Colon (tissue), 2 donors: ENCODE measurements at regions not wholly inside any gene's neighbourhood (a gene's known extent, or its start where the extent isn't known, plus 50 kb on each side); places are given as distances from the start of the nearest gene placed in this dataset.

Experiments
- FAIRE-seq: peaks from 2 replicates; lab custom pipeline; 2012; peaks lifted over from hg19 to GRCh38; lab: Jason Lieb, UNC
- donor health status: control.
- donor health status: control.

GRCh38 chr4:160235285-160235684, 1132.4 kb downstream of the RAPGEF2 start:
- no peak for FAIRE-seq

DNA sequence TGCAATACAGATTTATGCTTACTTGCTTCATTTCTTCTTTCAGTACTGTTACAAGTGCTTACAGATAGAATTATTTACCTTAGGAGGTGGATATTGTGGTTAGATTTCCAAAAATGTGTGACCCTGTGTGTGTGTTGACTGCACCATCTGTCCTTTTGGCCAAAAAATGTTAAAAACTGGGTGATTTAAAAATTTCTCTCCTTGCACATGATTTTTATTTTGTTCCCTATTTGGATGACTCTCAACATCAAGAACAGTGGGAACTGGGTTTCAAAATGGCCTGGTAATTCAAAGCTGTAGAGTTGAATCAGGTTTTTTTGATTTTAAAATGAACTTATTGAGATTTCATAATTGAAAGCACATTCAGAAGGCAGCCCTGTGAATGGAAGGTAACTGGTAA, 1132.9 kb downstream of the RAPGEF2 start:
- FAIRE-seq: no peak

DNA sequence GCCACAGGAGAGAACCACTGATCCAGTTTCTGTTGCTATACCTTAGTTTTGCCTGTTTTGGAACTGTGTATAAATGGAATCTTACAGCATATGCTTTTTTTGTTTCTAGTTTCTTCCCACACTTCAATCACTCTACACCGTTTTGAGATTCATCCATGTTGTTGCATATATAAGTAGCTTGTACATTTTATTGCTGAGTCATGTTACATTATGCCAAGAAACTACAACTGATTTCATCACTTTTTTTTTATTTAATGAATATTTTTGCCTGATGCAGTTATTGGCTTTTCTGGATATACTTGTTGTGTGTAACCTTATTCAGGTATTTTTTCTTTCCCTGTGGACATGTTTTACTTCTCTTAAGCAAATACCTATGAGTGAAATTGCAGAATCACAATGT, 1135.9 kb downstream of the RAPGEF2 start:
- FAIRE-seq: no peak

- no peak for FAIRE-seq
Observed at GRCh38 chr4:160247091-160247656, 1144.3 kb downstream of the RAPGEF2 start.

GRCh38 chr4:160251522-160252170, 1148.8 kb downstream of the RAPGEF2 start:
- no peak for FAIRE-seq

- FAIRE-seq: no peak
Observed at GRCh38 chr4:160257318-160257717, 1154.4 kb downstream of the RAPGEF2 start.

DNA sequence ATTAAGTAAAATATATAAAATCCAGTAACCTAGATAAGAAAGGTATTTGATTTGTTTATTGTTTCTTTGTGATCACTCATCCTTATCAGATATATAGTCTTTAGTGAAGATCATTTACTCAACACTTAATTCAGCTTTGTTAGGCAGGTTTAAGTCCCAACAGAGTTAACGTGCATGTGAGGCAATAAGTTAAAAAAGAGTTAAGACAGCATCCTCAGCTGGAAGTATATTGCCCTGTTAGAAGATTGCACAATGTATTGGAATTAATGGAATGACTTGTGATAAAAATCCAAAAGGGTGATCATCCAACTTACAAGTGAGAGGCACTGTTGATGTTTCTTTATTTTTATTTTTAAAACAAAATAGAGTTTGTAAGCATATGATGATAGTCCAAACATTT, 1162.1 kb downstream of the RAPGEF2 start:
- FAIRE-seq: no peak

- no peak for FAIRE-seq
Observed at GRCh38 chr4:160265836-160266235, 1163.0 kb downstream of the RAPGEF2 start.

DNA sequence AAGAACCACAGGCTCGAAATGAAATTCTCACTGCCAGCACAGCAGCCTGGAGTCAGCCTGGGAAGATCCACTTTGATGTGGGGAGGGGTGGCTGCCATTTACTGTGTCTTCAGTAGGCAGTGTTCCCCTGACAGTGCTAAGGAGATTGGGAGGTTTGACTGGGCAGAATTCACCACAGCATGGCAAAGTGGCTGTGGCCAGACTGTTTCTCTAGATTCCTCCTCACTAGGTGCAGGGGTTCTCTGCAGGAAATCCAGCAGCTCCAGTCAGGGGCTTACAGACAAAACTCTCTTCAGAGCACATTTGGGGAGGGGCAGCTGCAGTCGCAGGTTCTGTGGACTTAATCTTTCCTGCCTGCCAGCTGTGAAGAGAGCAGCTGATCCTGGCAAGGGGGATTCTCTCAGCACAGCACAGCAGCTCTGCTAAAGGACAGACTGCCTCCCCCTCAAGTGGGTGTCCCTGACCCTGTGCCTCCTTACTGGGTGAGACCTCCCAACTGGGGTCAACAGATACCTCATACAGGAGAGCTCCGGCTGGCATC, 1174.0 kb downstream of the RAPGEF2 start:
- no peak for FAIRE-seq

DNA sequence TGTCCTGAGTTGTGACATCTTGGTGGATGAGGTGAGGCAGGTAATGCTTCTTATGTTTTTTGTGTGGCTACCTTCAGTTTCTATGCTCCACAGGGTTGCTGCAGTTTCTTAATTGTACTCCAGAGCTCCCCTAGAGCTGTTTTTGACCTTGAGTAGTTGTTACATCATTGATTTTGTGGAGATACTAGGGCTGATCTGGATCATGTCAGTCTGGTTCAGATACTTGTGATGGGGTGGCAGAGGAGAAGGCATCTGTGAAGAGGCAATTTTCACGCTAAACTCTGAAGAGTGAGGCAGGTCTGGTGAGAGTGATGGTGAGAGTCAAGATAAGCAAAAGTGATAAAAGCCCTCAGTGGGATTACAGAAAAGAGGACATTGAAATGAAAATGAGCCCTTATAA, 1180.2 kb downstream of the RAPGEF2 start:
- FAIRE-seq: no peak

GRCh38 chr4:160284516-160284915, 1181.6 kb downstream of the RAPGEF2 start:
- FAIRE-seq: no peak

- FAIRE-seq: no peak
Observed at GRCh38 chr4:160286051-160286450, 1183.2 kb downstream of the RAPGEF2 start.

DNA sequence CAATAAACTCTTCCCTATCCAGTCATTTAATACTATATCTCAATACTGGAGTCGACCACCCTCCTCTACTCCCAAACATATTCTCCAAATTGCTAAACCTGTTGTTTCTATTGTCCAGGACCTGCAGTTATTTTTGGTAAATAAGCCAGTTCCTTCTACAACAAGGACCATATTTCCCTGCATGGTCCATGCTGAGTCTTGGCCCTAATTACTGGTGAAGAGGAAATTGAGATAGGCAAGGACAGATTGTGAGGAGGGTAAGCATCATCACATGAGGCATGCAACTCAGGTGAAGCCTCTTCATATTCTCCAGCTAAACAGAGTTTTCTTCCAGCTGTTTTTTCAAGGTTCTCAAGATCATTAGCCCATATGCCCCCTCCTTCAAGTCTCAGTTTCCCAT, 1193.6 kb downstream of the RAPGEF2 start:
- FAIRE-seq: no peak

DNA sequence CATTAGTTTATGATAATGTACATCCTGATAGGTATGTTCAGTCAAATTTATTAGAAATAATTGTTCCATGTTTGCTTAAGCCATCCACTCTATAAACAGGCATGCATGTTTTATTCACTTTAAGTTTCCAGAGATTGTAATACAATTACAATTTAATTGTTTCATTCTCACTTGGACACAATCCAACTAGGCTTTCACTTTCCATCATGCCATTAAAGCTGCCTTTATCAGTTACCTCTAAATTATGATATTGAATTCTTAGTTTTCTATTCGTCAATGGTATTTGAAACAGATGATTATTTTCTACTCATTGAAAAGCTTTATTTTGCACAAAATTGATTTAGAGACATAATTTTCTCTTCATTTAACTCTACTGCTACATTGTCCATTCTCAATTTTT, 1196.3 kb downstream of the RAPGEF2 start:
- no peak for FAIRE-seq

DNA sequence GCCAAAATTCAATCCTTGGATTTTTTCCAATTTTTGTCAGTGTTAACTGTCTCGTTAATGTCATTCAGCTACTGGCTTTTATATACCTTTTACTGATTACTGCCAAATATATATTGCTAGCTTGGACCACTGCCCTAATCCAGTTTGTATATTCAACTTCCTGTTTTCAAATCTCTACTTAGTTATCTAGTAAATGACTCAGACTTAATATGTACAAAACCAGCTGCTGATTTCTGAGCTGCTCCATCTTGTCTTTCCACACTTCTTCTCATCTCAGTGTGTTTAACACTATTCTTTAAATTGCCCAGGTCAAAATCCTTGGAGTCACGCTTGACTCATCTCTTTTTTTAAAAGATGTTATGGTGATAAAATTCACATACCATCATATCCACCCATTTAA, 1196.7 kb downstream of the RAPGEF2 start:
- no peak for FAIRE-seq

- FAIRE-seq: no peak
Observed at GRCh38 chr4:160316036-160316435, 1213.2 kb downstream of the RAPGEF2 start.

DNA sequence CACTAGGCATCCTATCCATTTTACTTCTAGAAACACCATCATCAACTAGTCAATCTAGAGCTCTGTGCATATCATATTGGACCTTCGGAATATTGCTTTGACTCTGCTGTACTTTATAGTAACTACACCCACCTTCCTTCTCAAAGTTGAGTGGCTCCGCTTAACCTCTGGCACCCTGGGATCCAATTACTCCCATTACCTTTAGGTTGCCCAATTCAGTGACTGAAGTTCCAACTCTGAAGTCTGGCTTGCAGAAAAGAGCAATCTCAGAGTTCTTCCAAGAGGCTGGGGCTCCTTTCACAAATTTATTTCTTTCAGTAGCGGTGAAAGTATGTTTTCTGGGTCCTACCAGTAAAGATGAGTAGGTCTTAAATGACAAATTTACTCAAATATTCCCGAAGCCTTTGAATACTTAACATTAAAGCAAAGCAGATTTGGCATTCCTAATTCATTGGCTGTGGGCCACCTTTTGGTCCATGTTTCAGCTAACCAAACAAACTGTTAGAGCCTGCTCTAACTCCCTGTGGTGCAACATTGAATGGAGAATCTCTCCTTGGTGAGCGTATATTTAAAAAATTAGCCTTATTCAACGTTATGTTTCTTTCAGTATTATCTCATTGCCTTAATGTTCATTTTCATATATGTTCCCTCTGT, 1215.8 kb downstream of the RAPGEF2 start:
- no peak for FAIRE-seq

DNA sequence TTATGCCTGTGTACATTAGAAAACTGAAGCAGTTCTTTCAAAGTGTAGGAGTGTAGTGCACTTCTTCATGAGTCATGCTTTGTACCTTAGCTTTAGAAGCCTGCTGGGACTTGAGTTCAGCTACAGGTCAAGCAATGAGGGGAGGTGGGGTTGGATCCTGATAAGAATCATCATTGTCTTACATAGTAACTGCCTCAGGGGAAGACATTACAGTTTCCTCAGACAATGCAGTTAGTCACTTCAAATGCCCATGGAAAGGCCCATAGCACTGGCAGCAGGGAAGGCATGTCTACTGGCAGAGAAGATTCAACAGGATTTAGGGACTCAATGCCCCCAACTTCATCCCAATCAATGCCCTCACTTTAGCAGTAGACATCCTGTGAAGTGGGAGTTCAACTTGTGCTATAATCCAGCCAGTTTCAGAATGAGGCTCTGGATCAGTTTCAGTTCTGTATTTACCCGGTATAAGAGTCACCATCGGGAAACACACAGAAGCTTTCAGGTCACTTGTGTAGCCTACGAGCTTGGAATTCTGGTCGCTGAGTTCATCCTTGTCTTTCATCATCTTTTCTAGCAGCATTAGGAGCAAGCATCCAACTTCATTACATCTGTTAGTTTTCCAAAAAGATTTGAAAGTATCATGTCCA, 1216.5 kb downstream of the RAPGEF2 start:
- FAIRE-seq: no peak

GRCh38 chr4:160319868-160320260, 1217.0 kb downstream of the RAPGEF2 start:
- FAIRE-seq: no peak

DNA sequence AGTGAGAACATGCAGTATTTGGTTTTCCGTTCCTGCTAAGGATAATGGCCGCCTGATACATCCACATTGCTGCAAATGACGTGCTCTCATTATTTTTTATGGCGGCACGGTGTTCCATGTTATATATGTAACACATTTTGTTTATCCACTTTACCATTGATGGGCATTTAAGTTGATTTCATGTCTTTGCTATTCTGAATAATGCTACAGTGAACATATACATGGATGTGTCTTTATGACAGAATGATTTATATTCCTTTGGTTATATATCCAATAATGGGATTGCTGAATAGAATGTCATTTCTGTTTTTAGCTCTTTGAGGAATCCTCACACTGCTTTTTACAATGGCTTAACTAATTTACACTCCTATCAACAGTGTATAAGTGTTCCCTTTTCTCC, 1223.2 kb downstream of the RAPGEF2 start:
- FAIRE-seq: no peak

GRCh38 chr4:160347197-160347596, 1244.3 kb downstream of the RAPGEF2 start:
- FAIRE-seq: no peak

DNA sequence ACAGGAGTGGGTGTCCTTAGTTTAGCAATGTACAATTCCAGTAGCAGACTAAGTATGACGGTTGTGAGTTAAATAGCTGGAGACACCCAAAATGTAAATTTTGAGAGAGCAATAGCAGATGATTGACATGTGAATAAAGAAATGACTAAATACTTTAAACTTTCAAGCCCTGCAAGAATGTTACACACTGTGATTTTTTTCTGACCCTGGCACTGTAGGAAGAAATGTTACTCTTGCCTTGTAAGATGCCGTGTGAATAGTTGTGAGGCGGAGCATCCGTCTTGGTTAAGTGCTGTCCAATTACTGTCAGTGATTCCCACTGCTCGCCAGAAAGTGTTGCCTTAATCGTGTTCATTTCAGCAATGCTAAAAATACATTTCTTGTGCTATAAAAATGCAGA, 1248.1 kb downstream of the RAPGEF2 start:
- FAIRE-seq: no peak

GRCh38 chr4:160352637-160353036, 1249.8 kb downstream of the RAPGEF2 start:
- FAIRE-seq: no peak
